ENCODE measurements at regions not wholly inside any gene's neighbourhood (a gene's known extent, or its start where the extent isn't known, plus 50 kb on each side); places are given as distances from the start of the nearest gene placed in this dataset.

DNA sequence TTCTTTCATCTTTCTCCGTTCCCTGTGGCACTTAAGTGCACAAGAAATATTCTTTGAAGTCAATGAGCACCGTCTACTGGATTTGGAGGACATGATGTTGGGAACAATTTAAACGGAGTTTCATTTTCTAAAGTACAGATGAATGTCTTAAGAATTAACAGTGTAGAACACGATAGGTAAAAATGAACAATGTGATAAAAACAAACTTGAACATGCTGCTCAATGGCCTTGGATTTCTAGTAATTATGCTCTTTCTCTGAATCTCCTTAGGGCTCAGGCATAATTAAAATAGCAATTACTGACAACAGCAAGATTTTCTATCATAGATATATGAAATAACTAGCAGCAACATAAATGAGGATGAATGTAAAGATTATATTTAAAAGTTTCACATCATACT lies 142.2 kb upstream of the CDH6 start:
- TF ChIP-seq, protein P1, sequence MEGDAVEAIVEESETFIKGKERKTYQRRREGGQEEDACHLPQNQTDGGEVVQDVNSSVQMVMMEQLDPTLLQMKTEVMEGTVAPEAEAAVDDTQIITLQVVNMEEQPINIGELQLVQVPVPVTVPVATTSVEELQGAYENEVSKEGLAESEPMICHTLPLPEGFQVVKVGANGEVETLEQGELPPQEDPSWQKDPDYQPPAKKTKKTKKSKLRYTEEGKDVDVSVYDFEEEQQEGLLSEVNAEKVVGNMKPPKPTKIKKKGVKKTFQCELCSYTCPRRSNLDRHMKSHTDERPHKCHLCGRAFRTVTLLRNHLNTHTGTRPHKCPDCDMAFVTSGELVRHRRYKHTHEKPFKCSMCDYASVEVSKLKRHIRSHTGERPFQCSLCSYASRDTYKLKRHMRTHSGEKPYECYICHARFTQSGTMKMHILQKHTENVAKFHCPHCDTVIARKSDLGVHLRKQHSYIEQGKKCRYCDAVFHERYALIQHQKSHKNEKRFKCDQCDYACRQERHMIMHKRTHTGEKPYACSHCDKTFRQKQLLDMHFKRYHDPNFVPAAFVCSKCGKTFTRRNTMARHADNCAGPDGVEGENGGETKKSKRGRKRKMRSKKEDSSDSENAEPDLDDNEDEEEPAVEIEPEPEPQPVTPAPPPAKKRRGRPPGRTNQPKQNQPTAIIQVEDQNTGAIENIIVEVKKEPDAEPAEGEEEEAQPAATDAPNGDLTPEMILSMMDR (IDR thresholded peaks at IDR 0.05) = no peak
- no peak for TF ChIP-seq POLR2A (IDR thresholded peaks at IDR 0.05)
